Chondrocyte (in vitro differentiated cells): ENCODE measurements at regions not wholly inside any gene's neighbourhood (a gene's known extent, or its start where the extent isn't known, plus 50 kb on each side); places are given as distances from the start of the nearest gene placed in this dataset.
A peak's percentile ranks its signal among the peaks of the same experiment; 100 is the strongest.

Experiments used
- DNase-seq: peaks from one replicate; pipeline ENCODE4 v3.0.0; 2021; ENCODE audit warnings: mixed read lengths, low spot score
- H3K27ac Mint-ChIP-seq: one replicate; pipeline ENCODE4 v1.8.0; 2021; ENCODE audit warnings: mild to moderate bottlenecking, moderate library complexity, mixed read lengths; ENCODE audit not compliant: unreplicated experiment
- H3K27me3 Mint-ChIP-seq: 2 replicates; pipeline ENCODE4 v1.8.0; 2021; ENCODE audit warnings: low read depth, mixed read lengths
- H3K36me3 Mint-ChIP-seq: 2 replicates; pipeline ENCODE4 v1.8.0; 2021; ENCODE audit warnings: low read depth, mixed read lengths
- H3K4me1 Mint-ChIP-seq: 2 replicates; pipeline ENCODE4 v1.8.0; 2021; ENCODE audit warnings: low read depth, mild to moderate bottlenecking, mixed read lengths
- H3K4me3 Mint-ChIP-seq: one replicate; pipeline ENCODE4 v1.8.0; 2021; ENCODE audit warnings: mild to moderate bottlenecking, moderate library complexity, mixed read lengths; ENCODE audit not compliant: unreplicated experiment
- H3K9me3 Mint-ChIP-seq: 2 replicates; pipeline ENCODE4 v1.8.0; 2021; ENCODE audit warnings: low read depth, mixed read lengths
- TF ChIP-seq, protein P1 (sequence below): fragments of 200-600 bp; sonication (generic); IDR thresholded peaks from 2 replicates; pipeline ENCODE4 v1.5.0; 2021; ENCODE audit warnings: antibody characterized with exemption, mild to moderate bottlenecking, moderate library complexity

DNA sequence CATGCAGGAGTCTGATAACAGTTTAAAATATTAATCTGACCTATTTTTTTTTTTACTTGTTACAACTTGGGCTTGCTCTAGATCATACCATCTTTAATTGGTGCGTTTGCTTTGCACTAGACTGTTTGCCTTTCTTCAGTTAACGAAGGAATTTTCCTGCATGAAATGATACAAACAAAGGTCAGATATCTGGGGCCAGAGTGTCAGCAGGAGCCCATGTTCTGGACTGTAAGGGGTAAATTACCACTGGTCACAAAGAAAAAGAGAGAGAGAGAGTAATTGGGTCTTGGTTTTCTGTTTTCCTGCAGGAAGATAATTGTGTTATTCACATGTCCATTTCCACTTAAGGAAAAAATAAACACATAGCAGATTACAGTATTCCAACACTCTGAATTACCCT, 399.4 kb upstream of the MARCKS start:
- Mint-ChIP-seq H3K4me3 (peak overlapping the region; percentile 11), H3K9me3 (no peaks in the 10 kb centered on the region), H3K4me1 (peaks cover 31% of the 10 kb centered on the region), H3K27ac (peak overlapping the region; percentile 82), H3K36me3 (no peaks in the 10 kb centered on the region), H3K27me3 (no peaks in the 10 kb centered on the region)
- no peak for DNase-seq
- TF ChIP-seq, protein P1, sequence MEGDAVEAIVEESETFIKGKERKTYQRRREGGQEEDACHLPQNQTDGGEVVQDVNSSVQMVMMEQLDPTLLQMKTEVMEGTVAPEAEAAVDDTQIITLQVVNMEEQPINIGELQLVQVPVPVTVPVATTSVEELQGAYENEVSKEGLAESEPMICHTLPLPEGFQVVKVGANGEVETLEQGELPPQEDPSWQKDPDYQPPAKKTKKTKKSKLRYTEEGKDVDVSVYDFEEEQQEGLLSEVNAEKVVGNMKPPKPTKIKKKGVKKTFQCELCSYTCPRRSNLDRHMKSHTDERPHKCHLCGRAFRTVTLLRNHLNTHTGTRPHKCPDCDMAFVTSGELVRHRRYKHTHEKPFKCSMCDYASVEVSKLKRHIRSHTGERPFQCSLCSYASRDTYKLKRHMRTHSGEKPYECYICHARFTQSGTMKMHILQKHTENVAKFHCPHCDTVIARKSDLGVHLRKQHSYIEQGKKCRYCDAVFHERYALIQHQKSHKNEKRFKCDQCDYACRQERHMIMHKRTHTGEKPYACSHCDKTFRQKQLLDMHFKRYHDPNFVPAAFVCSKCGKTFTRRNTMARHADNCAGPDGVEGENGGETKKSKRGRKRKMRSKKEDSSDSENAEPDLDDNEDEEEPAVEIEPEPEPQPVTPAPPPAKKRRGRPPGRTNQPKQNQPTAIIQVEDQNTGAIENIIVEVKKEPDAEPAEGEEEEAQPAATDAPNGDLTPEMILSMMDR, result no peak

DNA sequence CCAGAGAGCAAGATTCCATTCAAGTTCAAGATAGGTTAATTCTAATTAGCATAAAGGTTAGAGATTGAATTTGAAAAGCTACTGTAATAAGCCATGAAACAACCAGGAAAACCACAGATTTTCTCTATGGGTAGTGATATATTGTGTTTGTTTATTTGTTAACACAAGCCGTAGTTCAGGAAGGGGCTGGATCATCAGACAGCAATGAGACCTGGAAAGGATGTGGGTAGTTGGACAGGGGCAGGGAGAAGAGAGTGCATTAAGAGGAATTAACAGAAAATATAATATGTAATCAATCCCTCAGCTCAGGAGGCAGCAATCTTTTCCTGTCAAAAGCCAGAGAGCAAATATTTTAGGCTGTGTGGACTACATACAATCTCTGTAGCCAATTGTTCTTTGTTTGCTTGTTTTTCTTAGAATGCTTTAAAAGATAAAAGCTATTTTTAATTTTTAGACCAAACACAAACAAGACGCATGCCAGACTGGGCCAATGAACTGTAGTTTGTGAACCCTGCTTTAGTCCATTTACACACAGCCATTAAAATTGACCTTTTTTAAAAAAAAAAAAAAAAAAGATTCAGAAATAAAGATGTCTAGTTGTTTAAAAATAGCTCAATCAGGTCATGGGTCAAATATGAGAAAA, 398.7 kb upstream of the MARCKS start:
- peak overlapping the region; percentile 82 for H3K27ac Mint-ChIP-seq
- peaks cover 31% of the 10 kb centered on the region for H3K4me1 Mint-ChIP-seq
- H3K4me3 Mint-ChIP-seq, result no peak overlapping the region
- H3K9me3 Mint-ChIP-seq, result no peaks in the 10 kb centered on the region
- DNase-seq, result no peak
- H3K27me3 Mint-ChIP-seq, result no peaks in the 10 kb centered on the region
- TF ChIP-seq, protein P1, result no peak
- no peaks in the 10 kb centered on the region for H3K36me3 Mint-ChIP-seq

DNA sequence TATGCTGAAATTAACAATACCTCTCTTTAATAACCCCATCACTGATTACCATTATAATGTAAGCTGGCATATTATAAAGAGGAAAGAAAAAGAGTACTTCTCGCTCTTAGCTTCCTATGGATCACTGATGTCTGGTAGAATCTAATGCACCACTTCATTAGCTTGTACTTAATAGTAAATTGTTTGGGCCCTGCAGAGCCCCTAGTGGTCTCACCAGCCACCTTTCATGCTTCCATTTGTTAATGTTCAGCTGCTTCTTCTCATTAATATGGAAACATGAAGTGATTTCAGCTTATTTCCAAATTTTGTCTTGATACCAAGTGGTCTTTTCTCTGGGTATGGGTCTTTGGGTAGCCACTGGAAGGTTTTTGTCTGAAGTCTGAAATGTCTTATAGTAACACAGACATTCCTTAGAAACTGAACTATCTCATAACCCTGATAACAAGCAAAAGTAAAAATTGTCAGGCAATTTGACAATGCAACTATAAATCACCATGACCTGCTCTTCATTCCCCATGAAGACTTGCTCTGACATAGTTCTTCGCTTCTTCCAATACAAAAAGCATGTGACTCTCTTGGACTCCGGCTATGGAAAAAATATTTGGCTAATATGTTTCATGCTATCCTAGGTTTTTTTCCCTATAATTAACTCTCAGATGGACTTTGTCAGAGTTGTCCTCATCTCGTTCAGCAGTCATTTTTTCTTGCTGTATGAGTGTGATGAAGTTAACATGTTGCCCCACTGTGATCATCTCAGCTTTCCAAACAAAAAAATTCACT, 395.8 kb upstream of the MARCKS start:
- Mint-ChIP-seq H3K27me3 (no peaks in the 10 kb centered on the region), H3K9me3 (no peaks in the 10 kb centered on the region), H3K4me3 (no peak overlapping the region), H3K27ac (no peak overlapping the region), H3K36me3 (no peaks in the 10 kb centered on the region), H3K4me1 (peaks cover 38% of the 10 kb centered on the region)
- no peak for DNase-seq
- TF ChIP-seq, protein P1, result peak; percentile 59

DNA sequence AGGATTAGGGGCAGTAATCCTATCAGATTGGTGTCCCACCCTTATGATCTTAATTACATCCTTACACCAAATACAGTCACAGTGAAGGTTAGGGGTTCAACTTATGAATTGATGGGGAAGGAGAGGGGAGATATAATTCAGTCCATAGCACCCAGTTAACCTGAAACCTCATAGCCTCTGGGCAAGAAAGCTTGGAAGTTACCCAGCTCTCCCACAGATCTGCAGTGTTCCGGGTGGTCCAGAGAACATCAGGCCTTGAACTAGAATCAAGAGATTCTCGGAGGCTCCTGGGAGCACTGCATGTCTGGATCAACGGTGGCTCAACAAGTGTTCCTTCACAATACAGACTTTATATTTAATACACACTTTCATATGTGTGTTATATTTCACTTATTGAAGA, 392.6 kb upstream of the MARCKS start:
- DNase-seq, result no peak
- TF ChIP-seq, protein P1, result no peak
- no peak overlapping the region for H3K27ac Mint-ChIP-seq
- H3K27me3 Mint-ChIP-seq, result no peaks in the 10 kb centered on the region
- H3K9me3 Mint-ChIP-seq, result peaks cover 3% of the 10 kb centered on the region
- peaks cover 13% of the 10 kb centered on the region for H3K4me1 Mint-ChIP-seq
- no peak overlapping the region for H3K4me3 Mint-ChIP-seq
- H3K36me3 Mint-ChIP-seq, result no peaks in the 10 kb centered on the region

DNA sequence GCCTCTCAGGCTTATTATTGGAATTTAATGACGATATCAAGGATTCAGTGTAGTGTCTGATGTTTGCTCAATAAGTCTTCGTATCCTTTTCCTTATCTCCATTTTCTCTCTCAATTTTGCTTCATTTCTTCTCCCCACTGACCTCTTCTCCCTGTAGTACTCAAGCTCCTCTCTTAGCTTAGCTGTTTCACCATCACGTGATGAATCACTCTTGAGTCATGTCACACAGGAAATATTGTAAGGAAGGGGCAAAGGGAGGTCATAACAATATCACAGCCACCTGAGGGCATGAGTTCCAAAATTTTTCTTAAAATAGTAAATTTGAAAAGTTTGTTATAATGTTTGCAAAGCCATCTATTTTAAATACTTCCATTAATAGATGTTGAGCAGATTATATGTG, 392.2 kb upstream of the MARCKS start:
- H3K36me3 Mint-ChIP-seq, result no peaks in the 10 kb centered on the region
- peaks cover 13% of the 10 kb centered on the region for H3K4me1 Mint-ChIP-seq
- TF ChIP-seq, protein P1, result no peak
- H3K27ac Mint-ChIP-seq, result peak overlapping the region; percentile 33
- no peak overlapping the region for H3K4me3 Mint-ChIP-seq
- peaks cover 3% of the 10 kb centered on the region for H3K9me3 Mint-ChIP-seq
- no peak for DNase-seq
- H3K27me3 Mint-ChIP-seq, result no peaks in the 10 kb centered on the region
